Pancreas (tissue), 10 donors: ENCODE measurements at regions not wholly inside any gene's neighbourhood (a gene's known extent, or its start where the extent isn't known, plus 50 kb on each side); places are given as distances from the start of the nearest gene placed in this dataset.

ENCODE experiments used
- ATAC-seq, 4 donors: fragments of 200-7000 bp; cut with Tn5 transposase; one replicate each; pipeline versions ENCODE4 v1.8.0 to v1.9.1; 2020; ENCODE audit warnings: mild to moderate bottlenecking in 4 of 4, moderate library complexity in 4 of 4
- DNase-seq, 6 donors: peaks; one replicate each; pipeline ENCODE4 v3.0.0-alpha.2; 2020
- FAIRE-seq: peaks from 2 replicates; lab custom pipeline; 2012; peaks lifted over from hg19 to GRCh38; lab: Jason Lieb, UNC
- H3K27ac ChIP-seq, 4 donors: fragments of 200-600 bp; sonication (generic); 1 replicate in 3 of 4; 2 replicates in 1 of 4; pipeline versions ENCODE4 v1.5.0 to v1.8.0; 2020
- H3K27me3 ChIP-seq, 4 donors: fragments of 200-600 bp; one replicate each; pipeline ENCODE4 v1.8.0; 2021
- H3K36me3 ChIP-seq, 3 donors: fragments of 200-600 bp; sonication (generic) in 1 of 3; one replicate each; pipeline versions ENCODE4 v1.5.0 to v1.8.0; 2020 to 2021
- H3K4me1 ChIP-seq, 3 donors: fragments of 200-600 bp; one replicate each; pipeline ENCODE4 v1.8.0; 2021
- H3K4me3 ChIP-seq, 4 donors: fragments of 200-600 bp; sonication (generic) in 2 of 4; one replicate each; pipeline versions ENCODE4 v1.5.0 to v1.8.0; 2020 to 2021
- H3K9me3 ChIP-seq, 4 donors: fragments of 200-600 bp; one replicate each; pipeline ENCODE4 v1.8.0; 2021
- WGBS, 2 donors: extraction: QIAGEN DNeasy Blood & Tissue Kit; methylation state at CpG; one replicate each; pipeline ENCODE4 v1.1.7; 2013; 5-methylcytosine and 5-hydroxymethylcytosine counted together
- intact Hi-C, 3 donors: fragments of 100-400 bp; cut with DNase I; formaldehyde crosslinking; loops; one replicate each; pipeline versions ENCODE4 v1.11.1 to v1.14.2; 2022
- TF ChIP-seq, protein P1 (sequence below), 4 donors: fragments of 200-600 bp; sonication (generic) in 3 of 4; IDR thresholded peaks; one replicate each; pipeline versions ENCODE4 v1.5.0 to v1.8.0; 2021; ENCODE audit warnings: antibody characterized with exemption in 4 of 4
- donor health status: healthy with polysubstance abuse.
- donor health status: DM: no; HTN: no; CAD: no; lungs with moderate emphysema.
- donor health status: DM: no; HTN: no; CAD: no.
- donor health status: control.
- donor health status: control.
- donor health status: Bipolar disorder and iron deficiency.
- donor health status: DM: yes; HTN: yes; CAD: no.
- donor health status: DM: no; HTN: no; CAD: no.
- donor health status: DM: no; HTN: no; CAD: no.
- donor health status: DM: yes; HTN: yes; CAD: no.

DNA sequence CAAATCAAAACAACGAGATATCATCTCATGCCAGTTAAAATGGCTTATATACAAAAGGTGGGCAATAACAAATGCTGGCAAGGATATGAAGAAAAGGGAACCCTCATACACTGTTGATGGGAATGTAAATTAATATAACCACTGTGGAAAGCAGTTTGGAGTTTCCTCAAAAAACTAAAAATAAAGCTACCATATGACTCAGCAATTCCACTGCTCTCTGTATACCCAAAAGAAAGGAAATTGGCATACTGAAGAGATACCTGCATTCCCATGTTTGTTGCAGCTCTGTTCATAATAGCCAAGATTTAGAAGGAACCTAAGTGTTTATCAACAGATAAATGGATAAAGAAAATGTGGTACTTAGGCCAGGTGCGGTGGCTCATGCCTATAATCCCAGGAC, 124.8 kb downstream of the MSTN start:
- TF ChIP-seq, protein P1, sequence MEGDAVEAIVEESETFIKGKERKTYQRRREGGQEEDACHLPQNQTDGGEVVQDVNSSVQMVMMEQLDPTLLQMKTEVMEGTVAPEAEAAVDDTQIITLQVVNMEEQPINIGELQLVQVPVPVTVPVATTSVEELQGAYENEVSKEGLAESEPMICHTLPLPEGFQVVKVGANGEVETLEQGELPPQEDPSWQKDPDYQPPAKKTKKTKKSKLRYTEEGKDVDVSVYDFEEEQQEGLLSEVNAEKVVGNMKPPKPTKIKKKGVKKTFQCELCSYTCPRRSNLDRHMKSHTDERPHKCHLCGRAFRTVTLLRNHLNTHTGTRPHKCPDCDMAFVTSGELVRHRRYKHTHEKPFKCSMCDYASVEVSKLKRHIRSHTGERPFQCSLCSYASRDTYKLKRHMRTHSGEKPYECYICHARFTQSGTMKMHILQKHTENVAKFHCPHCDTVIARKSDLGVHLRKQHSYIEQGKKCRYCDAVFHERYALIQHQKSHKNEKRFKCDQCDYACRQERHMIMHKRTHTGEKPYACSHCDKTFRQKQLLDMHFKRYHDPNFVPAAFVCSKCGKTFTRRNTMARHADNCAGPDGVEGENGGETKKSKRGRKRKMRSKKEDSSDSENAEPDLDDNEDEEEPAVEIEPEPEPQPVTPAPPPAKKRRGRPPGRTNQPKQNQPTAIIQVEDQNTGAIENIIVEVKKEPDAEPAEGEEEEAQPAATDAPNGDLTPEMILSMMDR (IDR thresholded peaks at IDR 0.05): no peak
- intact Hi-C loops: no loop called here
- Histone ChIP-seq H3K27me3 (no peaks in the 10 kb centered on the region), H3K4me1 (no peaks in the 10 kb centered on the region), H3K9me3 (no peaks in the 10 kb centered on the region), H3K36me3 (no peaks in the 10 kb centered on the region), H3K4me3 (no peak overlapping the region), H3K27ac (no peak overlapping the region)
- no peak for FAIRE-seq
- no peak for DNase-seq
- WGBS, 2 donors: 93 to 98% methylated on average over 2 of the region's 2 CpGs
- ATAC-seq: no peak

DNA sequence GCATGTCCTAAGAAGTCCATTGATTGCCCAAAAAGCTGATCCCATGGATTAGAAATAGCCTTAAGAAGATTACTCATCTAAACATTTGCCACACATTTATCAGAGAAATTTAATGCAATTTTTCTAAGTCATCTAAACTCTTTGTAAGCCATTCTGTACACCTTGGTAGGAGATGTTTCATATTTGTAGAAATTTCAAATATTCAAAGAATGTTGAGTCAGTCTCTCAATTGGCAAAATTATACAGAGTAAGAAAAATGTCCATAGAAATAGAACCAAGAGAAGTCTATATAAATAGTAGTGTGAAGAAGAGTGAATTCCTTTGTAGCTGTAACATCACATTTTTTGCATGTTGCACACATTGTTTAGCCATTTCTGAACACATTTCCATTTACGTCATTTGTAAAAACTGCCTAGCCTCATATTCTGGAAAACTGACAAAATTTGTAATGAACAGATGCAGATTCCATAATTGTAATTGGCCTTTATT, 128.6 kb downstream of the MSTN start:
- intact Hi-C loops: no loop called here
- Histone ChIP-seq H3K27ac (no peak overlapping the region), H3K36me3 (no peaks in the 10 kb centered on the region), H3K4me1 (no peaks in the 10 kb centered on the region), H3K9me3 (no peaks in the 10 kb centered on the region), H3K27me3 (no peaks in the 10 kb centered on the region), H3K4me3 (no peak overlapping the region)
- 92 to 93% methylated on average over 1 of the region's 1 CpG for WGBS, 2 donors
- ATAC-seq (no peak), DNase-seq (no peak), FAIRE-seq (no peak)
- TF ChIP-seq, protein P1 (IDR thresholded peaks at IDR 0.05): no peak

DNA sequence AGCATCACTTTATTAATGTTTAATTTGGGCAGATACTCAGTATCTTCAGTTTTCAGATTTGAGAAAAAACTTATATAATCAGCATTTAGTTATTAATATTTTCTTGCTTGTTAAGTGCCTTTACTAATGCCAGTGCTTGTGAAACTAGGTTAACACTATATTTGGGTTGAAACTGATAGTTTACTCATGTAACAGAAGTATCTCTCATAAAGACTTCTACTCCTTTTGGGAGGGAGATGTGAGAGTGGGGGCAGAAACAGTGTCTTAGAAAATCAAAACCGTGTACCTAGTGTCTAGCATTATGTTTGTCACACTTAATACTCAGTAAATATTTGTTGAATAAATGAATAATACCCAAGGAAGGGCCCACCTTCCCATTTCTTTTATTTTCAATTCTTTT, 129.5 kb downstream of the MSTN start:
- ATAC-seq (no peak), FAIRE-seq (no peak), DNase-seq (no peak)
- H3K4me1 ChIP-seq: no peaks in the 10 kb centered on the region
- WGBS, 2 donors: 33 to 34% methylated on average over 1 of the region's 1 CpG
- H3K9me3 ChIP-seq: no peaks in the 10 kb centered on the region
- no peaks in the 10 kb centered on the region for H3K36me3 ChIP-seq
- no peaks in the 10 kb centered on the region for H3K27me3 ChIP-seq
- intact Hi-C loops: no loop called here
- H3K27ac ChIP-seq: no peak overlapping the region
- H3K4me3 ChIP-seq: no peak overlapping the region
- TF ChIP-seq, protein P1 (IDR thresholded peaks at IDR 0.05): no peak

DNA sequence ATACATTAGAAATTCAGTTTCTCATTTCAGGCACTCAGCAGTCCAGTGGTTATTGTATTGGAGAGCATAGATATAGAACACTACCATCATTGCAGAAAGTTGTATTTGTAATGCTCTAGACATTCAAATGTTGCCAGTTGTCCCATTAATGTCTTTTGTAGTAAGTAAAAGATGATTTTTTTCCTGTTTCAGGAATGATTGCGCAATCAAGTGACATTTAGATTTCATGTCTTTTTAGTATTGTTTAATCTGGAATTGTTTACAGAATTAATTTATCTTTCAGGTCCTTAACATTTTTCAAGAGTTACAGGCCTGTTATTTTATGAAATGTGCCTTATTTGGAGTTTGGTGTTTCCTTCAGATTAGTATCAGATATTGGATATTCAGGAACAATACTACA, 134.7 kb downstream of the MSTN start:
- H3K27me3 ChIP-seq: no peaks in the 10 kb centered on the region
- no peaks in the 10 kb centered on the region for H3K4me1 ChIP-seq
- H3K4me3 ChIP-seq: no peak overlapping the region
- FAIRE-seq (no peak), ATAC-seq (no peak), DNase-seq (no peak)
- TF ChIP-seq, protein P1 (IDR thresholded peaks at IDR 0.05): no peak
- H3K9me3 ChIP-seq: no peaks in the 10 kb centered on the region
- intact Hi-C loops: no loop called here
- H3K27ac ChIP-seq: no peak overlapping the region
- 95 to 97% methylated on average over 1 of the region's 1 CpG for WGBS, 2 donors
- H3K36me3 ChIP-seq: no peaks in the 10 kb centered on the region
